ENCODE measurements at regions not wholly inside any gene's neighbourhood (a gene's known extent, or its start where the extent isn't known, plus 50 kb on each side); places are given as distances from the start of the nearest gene placed in this dataset.

GRCh38 chr9:13447843-13448422 is 168.4 kb upstream of the MPDZ start:
- no peaks in the 10 kb centered on the region for H3K27me3 ChIP-seq (ENCODE audit: control insufficient read depth, insufficient read depth, low read length)
- DNase-seq (ENCODE audit: low read depth, low spot score) (no peak), ATAC-seq (no peak)
- H3K9me3 ChIP-seq (ENCODE audit: control insufficient read depth, insufficient read depth, low read depth, low read length) = no peaks in the 10 kb centered on the region
- POLR2A ChIA-PET = no interaction called here
- no peaks in the 10 kb centered on the region; the same call in 1 of the 2 replicates for H3K36me3 ChIP-seq (ENCODE audit: control insufficient read depth, insufficient read depth, low read length)
- H3K4me1 ChIP-seq (ENCODE audit: control insufficient read depth, insufficient read depth, low read length) = no peaks in the 10 kb centered on the region
- in situ Hi-C loops (cut with HindIII; ENCODE audit: low pct_unique_long_range_greater_than_20kb, low sequenced_read_pairs) (no loop called here), intact Hi-C loops (cut with micrococcal nuclease; ENCODE audit: unreplicated experiment) (no loop called here)
- H3K27ac ChIP-seq (ENCODE audit: low read length) = no peak overlapping the region
- TF ChIP-seq SIN3A (IDR thresholded peaks at IDR 0.05; ENCODE audit: borderline replicate concordance, insufficient read depth, low read depth, low read length) = no peak
- TF ChIP-seq REST (IDR thresholded peaks at IDR 0.05; ENCODE audit: insufficient read depth in 1 of 2, low read depth in 2 of 2, low read length in 1 of 2) = no peak
- TF ChIP-seq TCF7L2 (IDR thresholded peaks at IDR 0.05; ENCODE audit: low read depth, low read length) = no peak
- no peak for TF ChIP-seq CTCF (IDR thresholded peaks at IDR 0.05)
- no peak for TF ChIP-seq POLR2AphosphoS5 (IDR thresholded peaks at IDR 0.05; ENCODE audit: low read depth, low read length)
- H3K4me3 ChIP-seq (ENCODE audit: low read depth in 2 of 2, low read length in 2 of 2) = no peak overlapping the region
- no TSS peak for BruUV-seq (replicated peaks)
- CTCF ChIA-PET = no interaction called here

- intact Hi-C loops (cut with micrococcal nuclease; ENCODE audit: unreplicated experiment) = no loop called here
- H3K4me3 ChIP-seq (ENCODE audit: low read depth in 2 of 2, low read length in 2 of 2) = no peak overlapping the region
- H3K27ac ChIP-seq (ENCODE audit: low read length) = no peak overlapping the region
- in situ Hi-C loops (cut with HindIII; ENCODE audit: low pct_unique_long_range_greater_than_20kb, low sequenced_read_pairs) = no loop called here
- no peak for ATAC-seq
- TF ChIP-seq SIN3A (IDR thresholded peaks at IDR 0.05; ENCODE audit: borderline replicate concordance, insufficient read depth, low read depth, low read length) = no peak
- TF ChIP-seq TCF7L2 (IDR thresholded peaks at IDR 0.05; ENCODE audit: low read depth, low read length) = no peak
- no peak for TF ChIP-seq REST (IDR thresholded peaks at IDR 0.05; ENCODE audit: insufficient read depth in 1 of 2, low read depth in 2 of 2, low read length in 1 of 2)
- ChIA-PET POLR2A (no interaction called here), CTCF (no interaction called here)
- H3K27me3 ChIP-seq (ENCODE audit: control insufficient read depth, insufficient read depth, low read length) = no peaks in the 10 kb centered on the region
- no peak for DNase-seq (ENCODE audit: low read depth, low spot score)
- H3K9me3 ChIP-seq (ENCODE audit: control insufficient read depth, insufficient read depth, low read depth, low read length) = no peaks in the 10 kb centered on the region
- H3K4me1 ChIP-seq (ENCODE audit: control insufficient read depth, insufficient read depth, low read length) = no peaks in the 10 kb centered on the region
- H3K36me3 ChIP-seq (ENCODE audit: control insufficient read depth, insufficient read depth, low read length) = no peaks in the 10 kb centered on the region; the same call in 1 of the 2 replicates
- no TSS peak for BruUV-seq (replicated peaks)
Measured at GRCh38 chr9:13446938-13447842, 167.7 kb upstream of the MPDZ start.
